Activated T-helper 2 cell treated with anti-CD3 and anti-CD28 coated beads, Interferon-gamma antibody, Interleukin-2, Interleukin-4, amounts not matched to agents 10 μg/mL and 5 μg/mL and 100 μg/mL, durations not matched to agents 14 hours and 24 hours and 36 hours (primary cell): ENCODE measurements at regions not wholly inside any gene's neighbourhood (a gene's known extent, or its start where the extent isn't known, plus 50 kb on each side); places are given as distances from the start of the nearest gene placed in this dataset.
"Not testable (repeated sequence)": the region's sequence is repeated elsewhere in the genome, so short reads cannot be mapped to it uniquely, and the experiment has no call there.

Experiments
- DNase-seq: peaks from one replicate; pipeline ENCODE4 v3.0.0; 2021; ENCODE audit warnings: low spot score
- H3K27ac Mint-ChIP-seq: one replicate; pipeline ENCODE4 v1.8.0; 2021; ENCODE audit warnings: mixed read lengths
- H3K27me3 Mint-ChIP-seq: one replicate; pipeline ENCODE4 v1.8.0; 2021; ENCODE audit warnings: low read depth, mixed read lengths
- H3K36me3 Mint-ChIP-seq: one replicate; pipeline ENCODE4 v1.8.0; 2021; ENCODE audit warnings: low read depth, mixed read lengths
- H3K4me1 Mint-ChIP-seq: one replicate; pipeline ENCODE4 v1.8.0; 2021; ENCODE audit warnings: low read depth, mixed read lengths
- H3K4me3 Mint-ChIP-seq: one replicate; pipeline ENCODE4 v1.8.0; 2021; ENCODE audit warnings: low read depth, mild to moderate bottlenecking, moderate library complexity, mixed read lengths
- H3K9me3 Mint-ChIP-seq: one replicate; pipeline ENCODE4 v1.8.0; 2021; ENCODE audit warnings: mixed read lengths
- intact Hi-C: fragments of 100-400 bp; cut with micrococcal nuclease; formaldehyde crosslinking; loops from one replicate; pipeline ENCODE4 v1.15.1; 2023

DNA sequence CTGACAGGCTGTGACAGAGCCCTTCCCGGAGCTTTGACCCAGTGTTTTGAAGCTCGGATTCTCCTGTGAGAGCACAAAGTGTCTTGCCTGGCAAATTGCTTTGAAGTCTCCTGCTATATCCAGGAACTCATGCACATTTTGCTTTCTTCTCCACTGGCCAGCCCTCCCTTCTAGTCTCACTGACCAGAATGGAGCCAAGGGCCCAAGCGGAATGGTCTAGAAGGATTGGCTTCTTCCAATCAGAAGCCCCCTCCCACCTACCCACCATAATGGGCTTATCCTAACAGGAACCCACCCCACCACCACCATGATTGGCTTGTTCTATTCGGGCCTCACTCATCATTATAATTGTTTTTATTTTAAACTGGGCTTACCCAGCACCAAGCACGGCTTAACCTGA is 130.1 kb downstream of the PXDC1 start:
- intact Hi-C loops, result no loop called here
- peaks cover 8% of the 10 kb centered on the region for H3K27me3 Mint-ChIP-seq
- no peak overlapping the region for H3K4me3 Mint-ChIP-seq
- H3K4me1 Mint-ChIP-seq, result peaks cover 2% of the 10 kb centered on the region
- no peaks in the 10 kb centered on the region for H3K9me3 Mint-ChIP-seq
- DNase-seq, result no peak
- no peak overlapping the region for H3K27ac Mint-ChIP-seq
- H3K36me3 Mint-ChIP-seq, result no peaks in the 10 kb centered on the region

GRCh38 chr6:3620937-3621336 is 130.6 kb downstream of the PXDC1 start:
- Mint-ChIP-seq H3K27me3 (peaks cover 8% of the 10 kb centered on the region), H3K4me3 (no peak overlapping the region), H3K9me3 (no peaks in the 10 kb centered on the region), H3K4me1 (peaks cover 2% of the 10 kb centered on the region), H3K36me3 (no peaks in the 10 kb centered on the region), H3K27ac (no peak overlapping the region)
- intact Hi-C loops, result no loop called here
- DNase-seq, result no peak

GRCh38 chr6:3620389-3620788 is 131.1 kb downstream of the PXDC1 start:
- Mint-ChIP-seq H3K4me1 (peaks cover 2% of the 10 kb centered on the region), H3K36me3 (no peaks in the 10 kb centered on the region), H3K4me3 (no peak overlapping the region), H3K27me3 (peaks cover 8% of the 10 kb centered on the region), H3K27ac (no peak overlapping the region), H3K9me3 (no peaks in the 10 kb centered on the region)
- DNase-seq, result no peak
- intact Hi-C loops, result no loop called here

GRCh38 chr6:3619800-3620199 is 131.7 kb downstream of the PXDC1 start:
- Mint-ChIP-seq H3K9me3 (no peaks in the 10 kb centered on the region), H3K36me3 (no peaks in the 10 kb centered on the region), H3K4me3 (no peak overlapping the region), H3K27me3 (peaks cover 8% of the 10 kb centered on the region), H3K4me1 (peaks cover 2% of the 10 kb centered on the region), H3K27ac (no peak overlapping the region)
- no peak for DNase-seq
- intact Hi-C loops, result no loop called here

DNA sequence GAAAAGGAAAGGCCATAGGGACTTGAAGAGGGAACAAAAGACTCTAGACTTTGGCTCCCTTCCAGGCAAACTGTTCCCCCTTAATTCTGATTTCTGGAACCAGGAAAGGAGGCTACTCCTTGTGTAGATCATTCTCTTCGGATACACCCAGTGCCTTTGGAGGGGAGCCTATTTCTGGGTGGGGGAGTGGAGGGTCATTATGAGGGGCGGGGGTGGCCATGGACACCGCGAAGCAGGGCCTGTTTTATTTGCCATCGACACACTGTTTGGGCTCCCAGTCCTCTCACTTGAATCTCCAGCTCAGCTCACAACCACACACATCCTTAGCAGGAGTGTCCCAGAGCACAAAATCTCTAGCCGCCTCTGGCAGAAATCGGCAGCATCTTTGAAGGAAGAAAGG is 132.3 kb downstream of the PXDC1 start:
- DNase-seq, result no peak
- H3K9me3 Mint-ChIP-seq, result no peaks in the 10 kb centered on the region
- H3K4me3 Mint-ChIP-seq, result no peak overlapping the region
- H3K36me3 Mint-ChIP-seq, result no peaks in the 10 kb centered on the region
- intact Hi-C loops, result no loop called here
- peaks cover 2% of the 10 kb centered on the region for H3K4me1 Mint-ChIP-seq
- no peak overlapping the region for H3K27ac Mint-ChIP-seq
- peaks cover 8% of the 10 kb centered on the region for H3K27me3 Mint-ChIP-seq

GRCh38 chr6:3618642-3619041 is 132.9 kb downstream of the PXDC1 start:
- Mint-ChIP-seq H3K4me1 (peaks cover 2% of the 10 kb centered on the region), H3K27me3 (peaks cover 6% of the 10 kb centered on the region), H3K4me3 (no peak overlapping the region), H3K27ac (no peak overlapping the region), H3K9me3 (no peaks in the 10 kb centered on the region), H3K36me3 (no peaks in the 10 kb centered on the region)
- no peak for DNase-seq
- intact Hi-C loops, result no loop called here

- intact Hi-C loops, result no loop called here
- no peak for DNase-seq
- Mint-ChIP-seq H3K4me3 (no peak overlapping the region), H3K27ac (no peak overlapping the region), H3K9me3 (no peaks in the 10 kb centered on the region), H3K36me3 (no peaks in the 10 kb centered on the region), H3K27me3 (peaks cover 3% of the 10 kb centered on the region), H3K4me1 (no peaks in the 10 kb centered on the region)
Observed at GRCh38 chr6:3617681-3618311, 133.7 kb downstream of the PXDC1 start.

DNA sequence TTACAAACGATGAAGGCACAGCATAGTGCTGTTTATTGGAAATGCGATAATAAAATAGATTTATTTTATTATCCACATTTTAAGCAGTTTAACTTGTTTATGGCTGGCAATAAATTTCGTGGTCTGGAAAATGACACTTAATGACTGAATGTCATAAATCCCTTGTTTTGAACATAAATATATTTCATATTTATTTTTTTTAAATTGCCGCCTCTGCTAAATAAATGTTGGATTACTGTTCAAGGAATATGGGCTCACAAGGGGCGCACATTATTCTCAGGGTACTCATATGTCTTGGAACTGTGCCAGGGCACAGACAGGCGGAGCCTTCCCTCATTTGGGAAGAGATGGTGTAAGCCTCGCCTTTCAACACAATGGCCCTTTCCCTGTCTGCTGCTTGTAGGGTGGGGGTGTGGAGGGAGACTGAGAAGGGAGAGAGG is 134.3 kb downstream of the PXDC1 start:
- Mint-ChIP-seq H3K27me3 (peaks cover 1% of the 10 kb centered on the region), H3K4me1 (no peaks in the 10 kb centered on the region), H3K36me3 (no peaks in the 10 kb centered on the region), H3K4me3 (no peak overlapping the region), H3K27ac (no peak overlapping the region), H3K9me3 (no peaks in the 10 kb centered on the region)
- intact Hi-C loops, result no loop called here
- no peak for DNase-seq

GRCh38 chr6:3616565-3617176 is 134.8 kb downstream of the PXDC1 start:
- Mint-ChIP-seq H3K9me3 (no peaks in the 10 kb centered on the region), H3K27me3 (no peaks in the 10 kb centered on the region), H3K36me3 (no peaks in the 10 kb centered on the region), H3K4me3 (no peak overlapping the region), H3K4me1 (no peaks in the 10 kb centered on the region), H3K27ac (no peak overlapping the region)
- intact Hi-C loops, result no loop called here
- DNase-seq, result no peak

- DNase-seq, result no peak
- Mint-ChIP-seq H3K27ac (no peak overlapping the region), H3K27me3 (no peaks in the 10 kb centered on the region), H3K36me3 (no peaks in the 10 kb centered on the region), H3K4me3 (no peak overlapping the region), H3K9me3 (no peaks in the 10 kb centered on the region), H3K4me1 (no peaks in the 10 kb centered on the region)
- intact Hi-C loops, result no loop called here
Observed at GRCh38 chr6:3615391-3616380, 135.8 kb downstream of the PXDC1 start.

DNA sequence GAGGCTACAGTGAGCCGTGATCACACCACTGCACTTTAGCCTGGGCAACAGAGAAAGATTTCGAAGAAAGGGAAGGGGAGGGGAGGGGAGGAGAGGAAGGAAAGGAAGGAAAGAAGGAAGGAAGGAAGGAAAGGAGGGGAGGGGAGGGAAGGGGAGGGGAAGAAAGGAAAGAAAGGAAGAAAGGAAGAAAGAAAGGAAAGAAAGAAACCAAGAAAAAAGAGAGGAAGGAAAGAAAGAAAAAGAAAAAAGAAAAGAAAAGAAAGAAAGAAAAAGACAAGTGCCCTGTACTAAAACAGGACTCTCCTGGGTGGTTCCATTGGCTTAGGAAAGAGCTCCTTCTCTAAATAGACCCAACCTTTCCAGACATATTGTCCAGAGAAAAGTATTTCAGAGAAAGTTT is 136.6 kb downstream of the PXDC1 start:
- H3K9me3 Mint-ChIP-seq, result no peaks in the 10 kb centered on the region
- H3K4me1 Mint-ChIP-seq, result no peaks in the 10 kb centered on the region
- no peaks in the 10 kb centered on the region for H3K27me3 Mint-ChIP-seq
- DNase-seq, result no peak
- H3K27ac Mint-ChIP-seq, result no peak overlapping the region
- H3K36me3 Mint-ChIP-seq, result no peaks in the 10 kb centered on the region
- H3K4me3 Mint-ChIP-seq, result no peak overlapping the region
- intact Hi-C loops, result no loop called here

GRCh38 chr6:3613565-3613964 is 137.9 kb downstream of the PXDC1 start:
- intact Hi-C loops, H3K36me3 Mint-ChIP-seq, H3K4me3 Mint-ChIP-seq, H3K9me3 Mint-ChIP-seq, DNase-seq, H3K27ac Mint-ChIP-seq, H3K4me1 Mint-ChIP-seq, H3K27me3 Mint-ChIP-seq: not testable (repeated sequence)
